ENCODE measurements at regions not wholly inside any gene's neighbourhood (a gene's known extent, or its start where the extent isn't known, plus 50 kb on each side); places are given as distances from the start of the nearest gene placed in this dataset.

- Histone ChIP-seq H4K20me1 (ENCODE audit: control insufficient read depth, insufficient read depth, low read depth, low read length) (no peaks in the 10 kb centered on the region), H3K4me1 (ENCODE audit: control insufficient read depth, low read length) (no peaks in the 10 kb centered on the region), H3F3A (ENCODE audit: control insufficient read depth, insufficient read depth) (no peaks in the 10 kb centered on the region), H3K79me2 (ENCODE audit: control insufficient read depth, low read length) (no peaks in the 10 kb centered on the region), H3K9me3 (ENCODE audit: control insufficient read depth, insufficient read depth, low read length) (no peaks in the 10 kb centered on the region), H3K9me2 (replicated peaks; ENCODE audit: control insufficient read depth, low read length) (no peaks in the 10 kb centered on the region), H3K4me3 (ENCODE audit: low read length) (no peak overlapping the region), H3K4me2 (ENCODE audit: low read length) (no peak overlapping the region), H3K27ac (ENCODE audit: low read depth, low read length) (no peak overlapping the region), H3K27me3 (ENCODE audit: control insufficient read depth, low read length) (no peaks in the 10 kb centered on the region), H3K36me3 (ENCODE audit: control insufficient read depth, low read length) (no peaks in the 10 kb centered on the region)
- no peak for TF ChIP-seq EZH2phosphoT487 (IDR thresholded peaks at IDR 0.05; ENCODE audit: borderline replicate concordance, low read length)
Observed at GRCh38 chr11:106278391-106278790, 200.9 kb downstream of the AASDHPPT start.

- Histone ChIP-seq H3K79me2 (ENCODE audit: control insufficient read depth, low read length) (no peaks in the 10 kb centered on the region), H4K20me1 (ENCODE audit: control insufficient read depth, insufficient read depth, low read depth, low read length) (no peaks in the 10 kb centered on the region), H3K4me2 (ENCODE audit: low read length) (no peak overlapping the region), H3F3A (ENCODE audit: control insufficient read depth, insufficient read depth) (no peaks in the 10 kb centered on the region), H3K9me2 (replicated peaks; ENCODE audit: control insufficient read depth, low read length) (no peaks in the 10 kb centered on the region), H3K36me3 (ENCODE audit: control insufficient read depth, low read length) (no peaks in the 10 kb centered on the region), H3K9me3 (ENCODE audit: control insufficient read depth, insufficient read depth, low read length) (no peaks in the 10 kb centered on the region), H3K27me3 (ENCODE audit: control insufficient read depth, low read length) (no peaks in the 10 kb centered on the region), H3K27ac (ENCODE audit: low read depth, low read length) (no peak overlapping the region), H3K4me3 (ENCODE audit: low read length) (no peak overlapping the region), H3K4me1 (ENCODE audit: control insufficient read depth, low read length) (no peaks in the 10 kb centered on the region)
- TF ChIP-seq CTCF (IDR thresholded peaks at IDR 0.05; ENCODE audit: low read depth, low read length, poor library complexity, severe bottlenecking) (no peak), EZH2phosphoT487 (IDR thresholded peaks at IDR 0.05; ENCODE audit: borderline replicate concordance, low read length) (no peak)
Observed at GRCh38 chr11:106280036-106280435, 202.6 kb downstream of the AASDHPPT start.

GRCh38 chr11:106281455-106282173 lies 204.2 kb downstream of the AASDHPPT start:
- Histone ChIP-seq H3K27ac (ENCODE audit: low read depth, low read length) (no peak overlapping the region), H3K36me3 (ENCODE audit: control insufficient read depth, low read length) (no peaks in the 10 kb centered on the region), H3K9me2 (replicated peaks; ENCODE audit: control insufficient read depth, low read length) (no peaks in the 10 kb centered on the region), H3K4me1 (ENCODE audit: control insufficient read depth, low read length) (no peaks in the 10 kb centered on the region), H3F3A (ENCODE audit: control insufficient read depth, insufficient read depth) (no peaks in the 10 kb centered on the region), H3K4me2 (ENCODE audit: low read length) (no peak overlapping the region), H3K27me3 (ENCODE audit: control insufficient read depth, low read length) (no peaks in the 10 kb centered on the region), H3K9me3 (ENCODE audit: control insufficient read depth, insufficient read depth, low read length) (no peaks in the 10 kb centered on the region), H3K79me2 (ENCODE audit: control insufficient read depth, low read length) (no peaks in the 10 kb centered on the region), H3K4me3 (ENCODE audit: low read length) (no peak overlapping the region), H4K20me1 (ENCODE audit: control insufficient read depth, insufficient read depth, low read depth, low read length) (no peaks in the 10 kb centered on the region)
- TF ChIP-seq EZH2phosphoT487 (IDR thresholded peaks at IDR 0.05; ENCODE audit: borderline replicate concordance, low read length) (no peak), CTCF (IDR thresholded peaks at IDR 0.05; ENCODE audit: low read depth, low read length, poor library complexity, severe bottlenecking) (no peak)

- H4K20me1 ChIP-seq (ENCODE audit: control insufficient read depth, insufficient read depth, low read depth, low read length) = no peaks in the 10 kb centered on the region
- no peaks in the 10 kb centered on the region for H3F3A ChIP-seq (ENCODE audit: control insufficient read depth, insufficient read depth)
- H3K79me2 ChIP-seq (ENCODE audit: control insufficient read depth, low read length) = no peaks in the 10 kb centered on the region
- no peaks in the 10 kb centered on the region for H3K9me3 ChIP-seq (ENCODE audit: control insufficient read depth, insufficient read depth, low read length)
- no peaks in the 10 kb centered on the region for H3K9me2 ChIP-seq (replicated peaks; ENCODE audit: control insufficient read depth, low read length)
- no peak overlapping the region for H3K4me3 ChIP-seq (ENCODE audit: low read length)
- no peaks in the 10 kb centered on the region for H3K4me1 ChIP-seq (ENCODE audit: control insufficient read depth, low read length)
- H3K4me2 ChIP-seq (ENCODE audit: low read length) = no peak overlapping the region
- no peak overlapping the region for H3K27ac ChIP-seq (ENCODE audit: low read depth, low read length)
- no peaks in the 10 kb centered on the region for H3K36me3 ChIP-seq (ENCODE audit: control insufficient read depth, low read length)
- TF ChIP-seq EZH2phosphoT487 (IDR thresholded peaks at IDR 0.05; ENCODE audit: borderline replicate concordance, low read length) (no peak), CTCF (IDR thresholded peaks at IDR 0.05; ENCODE audit: low read depth, low read length, poor library complexity, severe bottlenecking) (no peak)
- H3K27me3 ChIP-seq (ENCODE audit: control insufficient read depth, low read length) = no peaks in the 10 kb centered on the region
Observed at GRCh38 chr11:106286881-106287504, 209.5 kb downstream of the AASDHPPT start.
